PC-3 (cell line): ENCODE measurements at regions not wholly inside any gene's neighbourhood (a gene's known extent, or its start where the extent isn't known, plus 50 kb on each side); places are given as distances from the start of the nearest gene placed in this dataset.
A peak's percentile ranks its signal among the peaks of the same experiment; 100 is the strongest.

Experiments used
- ATAC-seq: fragments of 200-7000 bp; cut with Tn5 transposase; 2 replicates; pipeline ENCODE4 v1.9.1; 2020; ENCODE audit warnings: mild to moderate bottlenecking, moderate library complexity
- BruUV-seq: library from RNA; stranded (reverse); fragments of 400-500 nt; replicated peaks from 2 replicates; lab custom pipeline; 2021; lab: Mats Ljungman, UMichigan
- CTCF ChIA-PET: fragments of 300-600 bp; sonication (Branson Sonifier 250); formaldehyde crosslinking; loops from one replicate; lab custom pipeline; 2022; ENCODE audit warnings: antibody characterized with exemption; lab: Charles Lee
- POLR2A ChIA-PET: fragments of 300-600 bp; sonication (Branson Sonifier 250); formaldehyde crosslinking; loops from one replicate; lab custom pipeline; 2022; ENCODE audit warnings: antibody characterized with exemption; ENCODE audit not compliant: unreplicated experiment; lab: Charles Lee
- DNase-seq: peaks from one replicate; pipeline ENCODE4 v3.0.0-alpha.2; 2015
- H2AFZ ChIP-seq: fragments of 300-600 bp; sonication (generic); 2 replicates; pipeline ENCODE4 v1.6.0; 2016; ENCODE audit warnings: antibody characterized with exemption, low read length
- H3F3A ChIP-seq: fragments of 300-600 bp; sonication (generic); one replicate; pipeline ENCODE4 v1.6.0; 2017; ENCODE audit warnings: antibody characterized with exemption, low read length, control low read depth, mild to moderate bottlenecking; ENCODE audit not compliant: unreplicated experiment
- H3K27ac ChIP-seq: fragments of 300-600 bp; sonication (generic); 2 replicates; pipeline ENCODE4 v1.5.1; 2016; ENCODE audit warnings: mild to moderate bottlenecking, low read length
- H3K27me3 ChIP-seq: fragments of 300-600 bp; sonication (generic); 2 replicates; pipeline ENCODE4 v1.6.1; 2016; ENCODE audit warnings: low read length, mixed read lengths
- H3K36me3 ChIP-seq: fragments of 300-600 bp; sonication (generic); 2 replicates; pipeline ENCODE4 v1.6.1; 2016; ENCODE audit warnings: low read depth, mixed run types, low read length, mixed read lengths
- H3K4me1 ChIP-seq: fragments of 300-600 bp; sonication (generic); 2 replicates; pipeline ENCODE4 v1.5.1; 2016; ENCODE audit warnings: low read length; ENCODE audit not compliant: insufficient read depth
- H3K4me2 ChIP-seq: fragments of 300-600 bp; sonication (generic); 2 replicates; pipeline ENCODE4 v1.6.0; 2016; ENCODE audit warnings: low read length
- H3K4me3 ChIP-seq: fragments of 300-600 bp; sonication (generic); 2 replicates; pipeline ENCODE4 v1.5.1; 2016; ENCODE audit warnings: mild to moderate bottlenecking, low read length, mixed read lengths
- H3K79me2 ChIP-seq: fragments of 300-600 bp; sonication (generic); 2 replicates; pipeline ENCODE4 v1.6.1; 2017; ENCODE audit warnings: low read length, mixed read lengths
- H3K9ac ChIP-seq: fragments of 300-600 bp; sonication (generic); 2 replicates; pipeline ENCODE4 v1.6.0; 2016; ENCODE audit warnings: mild to moderate bottlenecking, low read length
- H3K9me2 ChIP-seq: fragments of 300-600 bp; sonication (generic); replicated peaks from 2 replicates; pipeline ENCODE4 v1.6.1; 2016; ENCODE audit warnings: mixed run types, low read length, mixed read lengths
- H3K9me3 ChIP-seq: fragments of 300-600 bp; sonication (generic); 2 replicates; pipeline ENCODE4 v1.6.1; 2016; ENCODE audit warnings: low read length, mixed read lengths
- H4K20me1 ChIP-seq: fragments of 300-600 bp; sonication (generic); 2 replicates; pipeline ENCODE4 v1.6.1; 2016; ENCODE audit warnings: low read length, mixed read lengths
- EZH2 ChIP-seq: fragments of 300-600 bp; sonication (generic); IDR thresholded peaks from one replicate; pipeline ENCODE4 v1.6.1; 2017; ENCODE audit warnings: antibody characterized with exemption, mild to moderate bottlenecking, low read length; ENCODE audit not compliant: unreplicated experiment
- EZH2phosphoT487 ChIP-seq: fragments of 300-600 bp; sonication (generic); IDR thresholded peaks from 2 replicates; pipeline ENCODE4 v1.6.1; 2018; ENCODE audit warnings: mild to moderate bottlenecking, antibody characterized with exemption, low read length, borderline replicate concordance
- intact Hi-C: fragments of 100-400 bp; cut with micrococcal nuclease; formaldehyde crosslinking; loops from 2 replicates; pipeline ENCODE4 v1.9.0; 2023
- TF ChIP-seq, protein P1 (sequence below): fragments of 300-600 bp; sonication (generic); conservative IDR thresholded peaks from 2 replicates; pipeline ENCODE4 v1.5.1; 2017; ENCODE audit warnings: antibody characterized with exemption, low read depth, mild to moderate bottlenecking, low read length

DNA sequence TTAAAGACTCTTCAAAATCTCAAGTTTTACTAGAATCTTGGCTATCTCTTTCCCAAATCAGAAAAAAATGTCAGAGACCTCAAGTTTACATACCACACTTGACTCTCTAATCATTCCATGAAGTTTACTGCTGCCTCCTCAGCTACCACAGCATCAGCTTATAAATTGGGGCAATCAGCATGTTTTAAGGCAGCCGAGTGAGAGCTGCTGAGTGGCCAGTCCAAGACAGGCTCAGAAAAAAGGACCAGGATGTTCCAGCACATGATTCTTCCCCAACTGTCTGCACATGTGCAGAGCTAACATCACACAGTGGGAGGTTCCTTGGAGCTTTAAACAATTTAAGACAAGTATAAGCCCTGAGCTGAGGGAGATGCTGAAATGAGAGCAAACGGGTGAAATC lies 140.6 kb upstream of the NUDT7 start:
- TF ChIP-seq EZH2phosphoT487 (no peak), EZH2 (no peak)
- TF ChIP-seq, protein P1, sequence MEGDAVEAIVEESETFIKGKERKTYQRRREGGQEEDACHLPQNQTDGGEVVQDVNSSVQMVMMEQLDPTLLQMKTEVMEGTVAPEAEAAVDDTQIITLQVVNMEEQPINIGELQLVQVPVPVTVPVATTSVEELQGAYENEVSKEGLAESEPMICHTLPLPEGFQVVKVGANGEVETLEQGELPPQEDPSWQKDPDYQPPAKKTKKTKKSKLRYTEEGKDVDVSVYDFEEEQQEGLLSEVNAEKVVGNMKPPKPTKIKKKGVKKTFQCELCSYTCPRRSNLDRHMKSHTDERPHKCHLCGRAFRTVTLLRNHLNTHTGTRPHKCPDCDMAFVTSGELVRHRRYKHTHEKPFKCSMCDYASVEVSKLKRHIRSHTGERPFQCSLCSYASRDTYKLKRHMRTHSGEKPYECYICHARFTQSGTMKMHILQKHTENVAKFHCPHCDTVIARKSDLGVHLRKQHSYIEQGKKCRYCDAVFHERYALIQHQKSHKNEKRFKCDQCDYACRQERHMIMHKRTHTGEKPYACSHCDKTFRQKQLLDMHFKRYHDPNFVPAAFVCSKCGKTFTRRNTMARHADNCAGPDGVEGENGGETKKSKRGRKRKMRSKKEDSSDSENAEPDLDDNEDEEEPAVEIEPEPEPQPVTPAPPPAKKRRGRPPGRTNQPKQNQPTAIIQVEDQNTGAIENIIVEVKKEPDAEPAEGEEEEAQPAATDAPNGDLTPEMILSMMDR = no peak
- no peak for ATAC-seq
- CTCF ChIA-PET = no interaction called here
- no peaks in the 10 kb centered on the region for H3K9me3 ChIP-seq
- intact Hi-C loops = loop anchor here (5.0 kb wide), 1 partner anchor 144 kb away; the partner anchor contains the start of gene ADAMTS18
- H3K9me2 ChIP-seq = no peaks in the 10 kb centered on the region
- POLR2A ChIA-PET = no interaction called here
- no peak overlapping the region for H2AFZ ChIP-seq
- H3F3A ChIP-seq = no peaks in the 10 kb centered on the region
- no peak overlapping the region for H3K27ac ChIP-seq
- H3K4me3 ChIP-seq = no peak overlapping the region
- no peak overlapping the region for H3K4me2 ChIP-seq
- no peak for DNase-seq
- H4K20me1 ChIP-seq = no peaks in the 10 kb centered on the region
- peaks cover 14% of the 10 kb centered on the region; the same call in 1 of the 2 replicates for H3K27me3 ChIP-seq
- H3K4me1 ChIP-seq = no peaks in the 10 kb centered on the region
- H3K36me3 ChIP-seq = no peaks in the 10 kb centered on the region
- H3K9ac ChIP-seq = no peak overlapping the region
- no TSS peak for BruUV-seq
- no peaks in the 10 kb centered on the region for H3K79me2 ChIP-seq

DNA sequence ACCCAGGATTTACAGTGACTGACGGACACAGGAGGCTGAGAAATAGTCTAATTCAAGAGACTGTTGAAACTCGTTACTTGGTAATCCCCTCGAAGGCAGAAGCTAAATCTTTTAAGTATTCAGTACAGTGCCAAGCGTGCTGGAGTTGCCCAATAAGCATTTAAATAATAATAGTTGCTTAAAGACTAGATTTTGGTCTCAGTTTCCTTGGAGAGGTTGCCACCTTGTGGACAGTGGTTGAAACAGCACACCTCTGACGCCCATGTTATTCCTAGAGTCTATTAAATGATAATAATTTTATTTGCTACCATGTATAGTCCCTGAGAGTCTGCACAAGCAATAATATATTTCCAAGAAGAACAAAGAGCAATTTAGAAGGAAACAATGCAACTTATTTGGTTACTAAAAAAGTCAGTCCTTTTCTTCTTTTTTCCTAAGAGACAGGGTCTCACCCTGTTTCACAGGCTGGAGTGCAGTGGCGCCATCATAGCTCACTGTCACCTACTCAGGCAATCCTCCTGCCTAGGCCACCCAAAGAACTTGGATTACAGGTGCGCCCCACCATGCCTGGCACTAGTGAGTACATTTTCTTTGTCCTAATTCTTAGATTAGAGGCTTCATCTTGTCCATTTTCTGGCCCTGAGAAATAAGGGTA lies 138.0 kb upstream of the NUDT7 start:
- no peaks in the 10 kb centered on the region for H3K9me3 ChIP-seq
- no peak overlapping the region for H3K4me3 ChIP-seq
- ATAC-seq = peak; percentile 29
- BruUV-seq = no TSS peak
- H3K27me3 ChIP-seq = peaks cover 14% of the 10 kb centered on the region; the same call in 1 of the 2 replicates
- POLR2A ChIA-PET = no interaction called here
- no peak overlapping the region for H3K9ac ChIP-seq
- CTCF ChIA-PET = interaction anchor here (0.6 kb wide), 2 partner anchors 192 to 349 kb away, joined by 3 to 4 read pairs; no protein-coding TSS in a partner anchor
- H3F3A ChIP-seq = no peaks in the 10 kb centered on the region
- DNase-seq = peak; percentile 72
- H2AFZ ChIP-seq = no peak overlapping the region
- no peaks in the 10 kb centered on the region for H3K9me2 ChIP-seq
- intact Hi-C loops = loop anchor here (1.0 to 5.0 kb wide), 2 partner anchors 147 to 348 kb away; partner anchors contain the start of gene ADAMTS18
- no peak overlapping the region for H3K27ac ChIP-seq
- H3K79me2 ChIP-seq = no peaks in the 10 kb centered on the region
- no peaks in the 10 kb centered on the region for H4K20me1 ChIP-seq
- no peak overlapping the region for H3K4me2 ChIP-seq
- H3K36me3 ChIP-seq = no peaks in the 10 kb centered on the region
- no peaks in the 10 kb centered on the region for H3K4me1 ChIP-seq
- TF ChIP-seq, protein P1 = peak; percentile 85
- no peak for TF ChIP-seq EZH2phosphoT487
